Uterus (tissue), 3 donors: ENCODE measurements at regions not wholly inside any gene's neighbourhood (a gene's known extent, or its start where the extent isn't known, plus 50 kb on each side); places are given as distances from the start of the nearest gene placed in this dataset.

Experiments used
- DNase-seq, 2 donors: peaks; one replicate each; pipeline ENCODE4 v3.0.0-alpha.2; 2019 to 2020
- H3K27ac ChIP-seq, 2 donors: fragments of 200-600 bp; sonication (generic); 1 replicate in 1 of 2; 2 replicates in 1 of 2; pipeline ENCODE4 v1.5.1; 2016 to 2018
- H3K27me3 ChIP-seq, 2 donors: fragments of 200-600 bp; sonication (generic); one replicate each; pipeline ENCODE4 v1.5.1; 2018 to 2019; ENCODE audit warnings: control low read depth in 1 of 2
- H3K36me3 ChIP-seq, 2 donors: fragments of 200-600 bp; sonication (generic); one replicate each; pipeline ENCODE4 v1.5.1; 2019; ENCODE audit warnings: control low read depth in 1 of 2
- H3K4me1 ChIP-seq, 2 donors: fragments of 200-600 bp; sonication (generic); one replicate each; pipeline ENCODE4 v1.5.1; 2018 to 2019; ENCODE audit warnings: control low read depth in 1 of 2
- H3K4me3 ChIP-seq, 2 donors: fragments of 200-600 bp; sonication (generic); 1 replicate in 1 of 2; 2 replicates in 1 of 2; pipeline ENCODE4 v1.5.1; 2018 to 2019; ENCODE audit warnings: mild to moderate bottlenecking in 1 of 2
- H3K9me3 ChIP-seq, 2 donors: fragments of 200-600 bp; sonication (generic); one replicate each; pipeline ENCODE4 v1.5.1; 2019; ENCODE audit warnings: control low read depth in 1 of 2
- CTCF ChIP-seq, 4 experiments: fragments of 200-600 bp in 2 of 4; fragments of 450-650 bp in 2 of 4; sonication (generic) in 2 of 4; IDR thresholded peaks; one replicate each; pipeline ENCODE4 v1.5.1; 2016 to 2019; ENCODE audit warnings: antibody characterized with exemption in 4 of 4, mild to moderate bottlenecking in 2 of 4, moderate library complexity in 1 of 4
- POLR2A ChIP-seq, 2 donors: fragments of 450-650 bp; IDR thresholded peaks; one replicate each; pipeline ENCODE4 v1.6.1; 2016; ENCODE audit warnings: antibody characterized with exemption in 2 of 2, mild to moderate bottlenecking in 1 of 2, moderate library complexity in 1 of 2
- intact Hi-C: fragments of 100-400 bp; cut with DNase I; formaldehyde crosslinking; loops from one replicate; pipeline ENCODE4 v1.15.1; 2023; ENCODE audit warnings: low total_unique reads
- donor health status: DM: yes; HTN: yes; CAD: no.

DNA sequence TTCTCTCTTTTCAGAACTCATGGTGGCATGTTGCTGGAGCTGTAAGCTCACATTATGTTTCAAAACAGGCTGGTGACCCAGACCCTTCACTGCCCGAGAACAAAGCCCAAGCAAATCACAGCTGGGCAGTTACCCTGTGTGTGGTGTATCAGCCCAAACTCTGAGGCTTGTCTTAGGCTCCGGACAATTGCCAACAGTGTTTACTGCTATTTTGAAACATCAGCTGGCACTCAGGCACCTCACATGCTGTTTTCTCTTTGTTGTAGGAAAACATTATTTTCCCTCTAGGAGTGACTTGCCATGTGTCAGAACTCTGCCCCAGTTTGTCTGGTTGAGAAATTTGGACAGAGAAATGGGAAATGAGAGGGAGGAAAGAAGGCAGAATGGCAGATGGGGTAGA is 237.6 kb upstream of the APCDD1 start:
- Histone ChIP-seq H3K4me3 (no peak overlapping the region), H3K4me1 (no peaks in the 10 kb centered on the region), H3K36me3 (no peaks in the 10 kb centered on the region), H3K27me3 (no peaks in the 10 kb centered on the region), H3K9me3 (no peaks in the 10 kb centered on the region), H3K27ac (no peak overlapping the region)
- intact Hi-C loops, result no loop called here
- no peak for DNase-seq
- TF ChIP-seq POLR2A (IDR thresholded peaks at IDR 0.05), result no peak
- no peak for TF ChIP-seq CTCF (IDR thresholded peaks at IDR 0.05)

DNA sequence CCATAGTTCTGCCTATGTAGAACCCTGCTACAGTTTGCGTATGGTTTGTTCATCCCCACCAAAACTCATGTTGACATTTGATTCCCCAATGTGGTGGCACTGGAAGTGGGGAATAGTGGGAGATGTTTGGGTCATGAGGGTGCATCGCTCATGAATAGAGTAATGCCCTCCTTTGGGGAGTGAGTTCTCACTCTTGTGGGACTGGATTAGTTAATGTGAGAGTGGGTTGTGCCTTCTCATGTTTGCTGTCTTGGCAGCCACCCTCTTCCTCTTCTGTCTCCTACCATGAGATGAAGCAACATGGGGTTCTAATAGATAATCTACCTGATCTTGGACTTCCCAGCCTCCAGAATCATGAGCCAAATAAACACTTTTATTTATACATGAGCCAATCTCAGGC is 237.2 kb upstream of the APCDD1 start:
- Histone ChIP-seq H3K9me3 (no peaks in the 10 kb centered on the region), H3K27me3 (no peaks in the 10 kb centered on the region), H3K27ac (no peak overlapping the region), H3K4me3 (no peak overlapping the region), H3K36me3 (no peaks in the 10 kb centered on the region), H3K4me1 (no peaks in the 10 kb centered on the region)
- no peak for DNase-seq
- intact Hi-C loops, result no loop called here
- TF ChIP-seq CTCF (IDR thresholded peaks at IDR 0.05) (no peak), POLR2A (IDR thresholded peaks at IDR 0.05) (no peak)

DNA sequence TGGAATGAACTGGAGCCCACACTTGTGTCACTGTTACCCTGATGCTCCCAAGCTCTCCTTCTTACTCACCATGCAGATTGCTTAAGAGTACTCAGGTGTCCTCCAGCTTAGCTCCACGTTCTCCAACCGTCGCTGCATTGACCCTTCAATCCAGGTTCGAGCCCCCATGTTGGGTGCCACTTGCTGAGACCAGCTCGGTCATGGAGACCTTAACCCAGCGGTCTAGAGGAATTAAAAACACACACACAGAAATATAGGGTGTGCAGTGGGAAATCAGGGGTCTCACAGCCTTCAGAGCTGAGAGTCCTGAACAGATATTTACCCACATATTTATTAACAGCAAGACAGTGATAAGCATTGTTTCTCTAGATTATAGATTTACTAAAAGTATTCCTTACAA is 229.1 kb upstream of the APCDD1 start:
- DNase-seq, result no peak
- intact Hi-C loops, result no loop called here
- no peaks in the 10 kb centered on the region for H3K9me3 ChIP-seq
- H3K36me3 ChIP-seq, result no peaks in the 10 kb centered on the region
- TF ChIP-seq POLR2A (IDR thresholded peaks at IDR 0.05) (no peak), CTCF (IDR thresholded peaks at IDR 0.05) (no peak)
- H3K27me3 ChIP-seq, result no peaks in the 10 kb centered on the region
- H3K4me1 ChIP-seq, result no peaks in the 10 kb centered on the region
- no peak overlapping the region for H3K27ac ChIP-seq
- no peak overlapping the region for H3K4me3 ChIP-seq

GRCh38 chr18:10226971-10227370 is 227.5 kb upstream of the APCDD1 start:
- Histone ChIP-seq H3K36me3 (no peaks in the 10 kb centered on the region), H3K9me3 (no peaks in the 10 kb centered on the region), H3K4me3 (no peak overlapping the region), H3K4me1 (no peaks in the 10 kb centered on the region), H3K27me3 (no peaks in the 10 kb centered on the region), H3K27ac (no peak overlapping the region)
- intact Hi-C loops, result no loop called here
- no peak for DNase-seq
- TF ChIP-seq POLR2A (IDR thresholded peaks at IDR 0.05), result no peak
- no peak for TF ChIP-seq CTCF (IDR thresholded peaks at IDR 0.05)

GRCh38 chr18:10228326-10228725 is 226.1 kb upstream of the APCDD1 start:
- no peak for DNase-seq
- TF ChIP-seq POLR2A (IDR thresholded peaks at IDR 0.05) (no peak), CTCF (IDR thresholded peaks at IDR 0.05) (no peak)
- Histone ChIP-seq H3K4me3 (no peak overlapping the region), H3K27ac (no peak overlapping the region), H3K9me3 (no peaks in the 10 kb centered on the region), H3K4me1 (no peaks in the 10 kb centered on the region), H3K36me3 (no peaks in the 10 kb centered on the region), H3K27me3 (no peaks in the 10 kb centered on the region)
- intact Hi-C loops, result no loop called here
